ENCODE measurements at regions not wholly inside any gene's neighbourhood (a gene's known extent, or its start where the extent isn't known, plus 50 kb on each side); places are given as distances from the start of the nearest gene placed in this dataset.

GRCh38 chr6:12494161-12494560 lies 204.0 kb downstream of the EDN1 start:
- no peak for DNase-seq
- H3K4me1 Mint-ChIP-seq, result no peaks in the 10 kb centered on the region
- H3K27me3 Mint-ChIP-seq (ENCODE audit: low read depth in 3 of 3), result peaks cover 0 to 3% (median 2%) of the 10 kb centered on the region in 3 donors
- H3K4me3 Mint-ChIP-seq, result no peak overlapping the region
- no peaks in the 10 kb centered on the region for H3K36me3 Mint-ChIP-seq
- H3K9me3 Mint-ChIP-seq, result peaks cover 0 to 5% (median 0%) of the 10 kb centered on the region in 6 donors
- no peak overlapping the region for H3K27ac Mint-ChIP-seq

GRCh38 chr6:12501990-12502389 lies 211.8 kb downstream of the EDN1 start:
- peaks cover 0 to 3% (median 2%) of the 10 kb centered on the region in 3 donors for H3K27me3 Mint-ChIP-seq (ENCODE audit: low read depth in 3 of 3)
- no peak overlapping the region for H3K27ac Mint-ChIP-seq
- H3K36me3 Mint-ChIP-seq, result no peaks in the 10 kb centered on the region
- peaks cover 0 to 5% (median 0%) of the 10 kb centered on the region in 6 donors for H3K9me3 Mint-ChIP-seq
- DNase-seq, result no peak
- H3K4me1 Mint-ChIP-seq, result no peaks in the 10 kb centered on the region
- H3K4me3 Mint-ChIP-seq, result no peak overlapping the region

DNA sequence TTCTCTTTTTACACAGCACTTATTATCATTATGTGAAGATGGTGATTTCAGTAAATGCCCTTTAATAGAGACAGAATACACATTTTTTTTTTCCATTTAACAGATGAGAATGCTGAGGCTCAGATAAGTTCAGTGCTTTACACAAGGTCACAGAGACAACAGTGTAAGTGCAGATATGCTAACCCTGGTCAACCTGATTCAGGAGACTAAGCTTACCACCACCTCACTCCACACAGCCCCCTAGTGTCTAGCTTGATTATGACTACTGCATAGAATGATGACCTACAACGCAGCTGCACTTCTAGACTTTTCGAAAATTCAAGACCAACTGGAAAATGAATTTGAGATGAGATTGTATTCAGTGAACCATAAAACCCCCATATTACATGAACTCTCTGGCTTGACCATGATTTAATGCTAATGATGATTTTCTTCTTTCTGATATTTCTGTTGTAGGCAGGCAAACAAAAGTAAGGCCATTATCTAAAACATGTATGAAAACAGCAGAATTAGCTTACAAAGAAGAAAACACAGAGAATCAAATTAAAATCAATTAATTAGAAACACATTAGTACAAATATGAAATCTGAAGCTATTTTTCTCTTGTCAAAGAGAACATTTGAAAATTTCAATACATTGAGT lies 212.1 kb upstream of the PHACTR1 start:
- Mint-ChIP-seq H3K27ac (no peak overlapping the region), H3K4me3 (no peak overlapping the region), H3K4me1 (no peaks in the 10 kb centered on the region), H3K36me3 (no peaks in the 10 kb centered on the region), H3K9me3 (no peaks in the 10 kb centered on the region), H3K27me3 (ENCODE audit: low read depth in 3 of 3) (peaks cover 0 to 3% (median 2%) of the 10 kb centered on the region in 3 donors)
- no peak for DNase-seq

DNA sequence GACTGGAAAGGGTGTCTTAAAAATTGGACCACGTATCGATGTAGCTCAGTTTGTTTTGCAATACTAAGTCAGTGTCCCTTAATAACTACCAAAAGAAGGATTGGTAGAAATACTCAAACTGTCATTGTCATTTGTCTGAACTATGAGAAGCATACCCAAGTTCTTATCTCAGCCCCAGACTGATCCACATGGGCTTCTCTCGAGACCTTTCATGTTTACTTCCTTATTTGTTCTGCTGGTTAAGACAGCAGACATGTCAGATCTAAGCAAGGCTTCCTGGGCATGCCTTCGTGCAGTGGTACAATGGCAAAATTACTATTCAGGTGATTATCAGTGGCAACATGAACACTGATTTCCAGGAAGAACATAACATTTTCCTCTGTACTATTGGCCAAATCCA lies 211.1 kb upstream of the PHACTR1 start:
- Mint-ChIP-seq H3K27ac (no peak overlapping the region), H3K9me3 (no peaks in the 10 kb centered on the region), H3K27me3 (ENCODE audit: low read depth in 3 of 3) (peaks cover 0 to 5% (median 0%) of the 10 kb centered on the region in 3 donors), H3K36me3 (no peaks in the 10 kb centered on the region), H3K4me3 (no peak overlapping the region), H3K4me1 (no peaks in the 10 kb centered on the region)
- DNase-seq, result no peak

GRCh38 chr6:12506159-12506558 lies 210.4 kb upstream of the PHACTR1 start:
- Mint-ChIP-seq H3K27me3 (ENCODE audit: low read depth in 3 of 3) (peaks cover 0 to 6% (median 2%) of the 10 kb centered on the region in 3 donors), H3K9me3 (no peaks in the 10 kb centered on the region), H3K27ac (no peak overlapping the region), H3K4me3 (no peak overlapping the region), H3K4me1 (no peaks in the 10 kb centered on the region), H3K36me3 (no peaks in the 10 kb centered on the region)
- DNase-seq, result no peak

DNA sequence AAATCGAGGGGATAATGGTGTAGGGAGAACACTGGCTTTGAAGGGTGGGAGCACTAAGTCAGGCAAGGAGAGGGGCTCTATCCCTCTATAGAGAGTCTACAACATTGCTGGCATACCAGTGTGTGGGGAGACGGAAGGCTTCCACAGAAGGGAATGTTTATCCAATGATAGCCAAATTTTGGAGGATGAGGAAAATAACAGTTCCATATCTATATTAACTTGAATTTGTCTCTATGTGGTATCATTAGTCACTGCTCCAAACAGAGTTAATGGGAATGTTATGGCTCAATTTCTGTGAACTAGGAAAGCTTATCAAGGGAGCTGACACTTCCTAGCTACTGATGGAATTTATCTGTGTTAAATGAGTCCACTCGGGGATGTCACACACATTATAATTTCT lies 208.9 kb upstream of the PHACTR1 start:
- no peaks in the 10 kb centered on the region for H3K9me3 Mint-ChIP-seq
- H3K27ac Mint-ChIP-seq, result no peak overlapping the region
- peaks cover 0 to 6% (median 2%) of the 10 kb centered on the region in 3 donors for H3K27me3 Mint-ChIP-seq (ENCODE audit: low read depth in 3 of 3)
- DNase-seq, result no peak
- H3K36me3 Mint-ChIP-seq, result no peaks in the 10 kb centered on the region
- H3K4me1 Mint-ChIP-seq, result no peaks in the 10 kb centered on the region
- no peak overlapping the region for H3K4me3 Mint-ChIP-seq

GRCh38 chr6:12508553-12508952 lies 208.0 kb upstream of the PHACTR1 start:
- Mint-ChIP-seq H3K4me3 (no peak overlapping the region), H3K27ac (no peak overlapping the region), H3K4me1 (no peaks in the 10 kb centered on the region), H3K27me3 (ENCODE audit: low read depth in 3 of 3) (peaks cover 0 to 6% (median 2%) of the 10 kb centered on the region in 3 donors), H3K9me3 (no peaks in the 10 kb centered on the region), H3K36me3 (no peaks in the 10 kb centered on the region)
- no peak for DNase-seq

DNA sequence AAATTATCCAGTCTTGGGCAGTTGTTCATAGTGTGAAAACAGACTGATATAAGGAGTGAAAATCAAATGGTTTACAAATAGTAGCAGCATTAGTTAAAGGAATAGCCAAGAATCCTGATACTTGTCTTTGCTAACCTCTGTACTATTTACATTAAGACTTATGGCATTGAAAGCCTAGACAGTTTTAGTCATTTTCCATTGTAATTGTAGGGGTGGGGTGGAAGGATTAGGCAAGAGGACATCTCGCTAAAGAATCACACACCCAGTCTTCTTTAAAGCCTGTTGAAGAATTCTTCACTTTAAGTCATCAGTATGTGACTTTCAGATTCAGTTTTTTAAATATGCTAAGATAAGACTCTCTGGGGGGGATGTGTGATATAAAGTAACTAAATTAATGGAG lies 207.5 kb upstream of the PHACTR1 start:
- no peaks in the 10 kb centered on the region for H3K36me3 Mint-ChIP-seq
- peaks cover 0 to 6% (median 2%) of the 10 kb centered on the region in 3 donors for H3K27me3 Mint-ChIP-seq (ENCODE audit: low read depth in 3 of 3)
- no peak overlapping the region for H3K27ac Mint-ChIP-seq
- H3K4me1 Mint-ChIP-seq, result no peaks in the 10 kb centered on the region
- no peaks in the 10 kb centered on the region for H3K9me3 Mint-ChIP-seq
- no peak overlapping the region for H3K4me3 Mint-ChIP-seq
- no peak for DNase-seq

DNA sequence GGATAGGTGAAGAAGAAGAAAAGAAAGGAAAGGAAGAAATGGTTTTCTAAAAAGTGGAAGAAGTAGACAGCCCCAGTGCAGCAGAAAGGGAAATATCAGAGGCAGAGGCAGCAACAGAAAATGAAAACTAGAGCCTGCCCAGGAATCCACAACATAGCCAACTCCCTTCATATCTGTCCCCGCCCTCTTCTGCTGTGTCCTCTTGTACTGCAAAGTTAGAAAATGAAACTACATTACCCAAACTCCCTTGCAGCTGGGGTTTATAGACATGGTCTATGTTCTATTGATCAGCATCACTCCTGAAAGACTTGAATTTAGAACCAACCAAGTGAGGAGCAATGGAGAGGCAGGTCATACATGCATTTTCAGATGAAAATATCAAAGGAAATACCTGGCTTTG lies 200.5 kb upstream of the PHACTR1 start:
- Mint-ChIP-seq H3K4me1 (no peaks in the 10 kb centered on the region), H3K27me3 (ENCODE audit: low read depth in 3 of 3) (peaks cover 0 to 1% (median 0%) of the 10 kb centered on the region in 3 donors), H3K36me3 (no peaks in the 10 kb centered on the region), H3K27ac (no peak overlapping the region), H3K4me3 (no peak overlapping the region), H3K9me3 (peaks cover 0 to 2% (median 0%) of the 10 kb centered on the region in 6 donors)
- no peak for DNase-seq

GRCh38 chr6:12522347-12522746 lies 194.2 kb upstream of the PHACTR1 start:
- Mint-ChIP-seq H3K9me3 (peaks cover 0 to 6% (median under 1%) of the 10 kb centered on the region in 6 donors), H3K27ac (no peak overlapping the region), H3K27me3 (ENCODE audit: low read depth in 3 of 3) (no peaks in the 10 kb centered on the region), H3K36me3 (no peaks in the 10 kb centered on the region), H3K4me3 (no peak overlapping the region), H3K4me1 (no peaks in the 10 kb centered on the region)
- DNase-seq, result no peak

GRCh38 chr6:12523726-12524125 lies 192.8 kb upstream of the PHACTR1 start:
- Mint-ChIP-seq H3K4me3 (no peak overlapping the region), H3K36me3 (no peaks in the 10 kb centered on the region), H3K27me3 (ENCODE audit: low read depth in 3 of 3) (no peaks in the 10 kb centered on the region), H3K9me3 (peaks cover 0 to 6% (median under 1%) of the 10 kb centered on the region in 6 donors), H3K27ac (no peak overlapping the region), H3K4me1 (no peaks in the 10 kb centered on the region)
- DNase-seq, result no peak

GRCh38 chr6:12525276-12525675 lies 191.3 kb upstream of the PHACTR1 start:
- Mint-ChIP-seq H3K4me3 (no peak overlapping the region), H3K36me3 (no peaks in the 10 kb centered on the region), H3K27me3 (ENCODE audit: low read depth in 3 of 3) (peaks cover 0 to 3% (median 0%) of the 10 kb centered on the region in 3 donors), H3K27ac (no peak overlapping the region), H3K4me1 (no peaks in the 10 kb centered on the region), H3K9me3 (peaks cover 0 to 6% (median 0%) of the 10 kb centered on the region in 6 donors)
- no peak for DNase-seq

DNA sequence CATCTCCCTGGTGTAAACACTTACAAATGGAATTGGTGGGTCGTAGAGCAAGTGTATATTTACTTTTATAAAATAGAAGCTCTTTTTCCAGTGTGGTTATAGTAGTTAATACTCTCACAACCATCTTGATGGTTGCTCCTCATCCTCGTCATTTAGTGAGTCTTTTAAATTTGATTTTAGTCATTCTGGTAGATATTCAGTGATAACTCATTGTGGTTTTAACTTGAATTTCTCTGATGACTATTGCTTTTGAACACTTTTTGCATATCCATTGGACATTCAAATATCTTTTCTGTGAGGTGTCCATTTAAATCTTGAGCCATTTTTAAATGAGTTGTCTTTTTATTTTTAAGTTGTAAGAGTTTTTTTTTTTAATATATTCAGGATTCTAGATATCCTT lies 189.2 kb upstream of the PHACTR1 start:
- DNase-seq, result no peak
- H3K9me3 Mint-ChIP-seq, result peaks cover 0 to 6% (median 0%) of the 10 kb centered on the region in 6 donors
- no peaks in the 10 kb centered on the region for H3K4me1 Mint-ChIP-seq
- H3K27ac Mint-ChIP-seq, result no peak overlapping the region
- no peaks in the 10 kb centered on the region for H3K36me3 Mint-ChIP-seq
- H3K4me3 Mint-ChIP-seq, result no peak overlapping the region
- peaks cover 0 to 3% (median 0%) of the 10 kb centered on the region in 3 donors for H3K27me3 Mint-ChIP-seq (ENCODE audit: low read depth in 3 of 3)

GRCh38 chr6:12528136-12528535 lies 188.4 kb upstream of the PHACTR1 start:
- H3K9me3 Mint-ChIP-seq, result peaks cover 0 to 6% (median 0%) of the 10 kb centered on the region in 6 donors
- H3K4me3 Mint-ChIP-seq, result no peak overlapping the region
- H3K27ac Mint-ChIP-seq, result no peak overlapping the region
- no peaks in the 10 kb centered on the region for H3K36me3 Mint-ChIP-seq
- H3K27me3 Mint-ChIP-seq (ENCODE audit: low read depth in 3 of 3), result peaks cover 0 to 3% (median 0%) of the 10 kb centered on the region in 3 donors
- DNase-seq, result no peak
- H3K4me1 Mint-ChIP-seq, result no peaks in the 10 kb centered on the region
